Astrocyte of the spinal cord (primary cell): ENCODE measurements at regions not wholly inside any gene's neighbourhood (a gene's known extent, or its start where the extent isn't known, plus 50 kb on each side); places are given as distances from the start of the nearest gene placed in this dataset.

Source experiments
- DNase-seq: peaks from one replicate; pipeline ENCODE4 v3.0.0; 2011; ENCODE audit warnings: low read depth, low spot score
- H3K4me3 ChIP-seq: 2 replicates; pipeline ENCODE4 v1.5.1; 2011; ENCODE audit warnings: low read depth, mild to moderate bottlenecking, low read length, moderate library complexity
- in situ Hi-C: cut with HindIII; loops from 2 replicates; pipeline ENCODE4 v1.10.0; 2017; ENCODE audit warnings: low sequenced_read_pairs
- TF ChIP-seq, protein P1 (sequence below): IDR thresholded peaks from 2 replicates; pipeline ENCODE4 v1.5.1; 2012; ENCODE audit warnings: low read depth, mild to moderate bottlenecking, low read length, inconsistent platforms

- TF ChIP-seq, protein P1, sequence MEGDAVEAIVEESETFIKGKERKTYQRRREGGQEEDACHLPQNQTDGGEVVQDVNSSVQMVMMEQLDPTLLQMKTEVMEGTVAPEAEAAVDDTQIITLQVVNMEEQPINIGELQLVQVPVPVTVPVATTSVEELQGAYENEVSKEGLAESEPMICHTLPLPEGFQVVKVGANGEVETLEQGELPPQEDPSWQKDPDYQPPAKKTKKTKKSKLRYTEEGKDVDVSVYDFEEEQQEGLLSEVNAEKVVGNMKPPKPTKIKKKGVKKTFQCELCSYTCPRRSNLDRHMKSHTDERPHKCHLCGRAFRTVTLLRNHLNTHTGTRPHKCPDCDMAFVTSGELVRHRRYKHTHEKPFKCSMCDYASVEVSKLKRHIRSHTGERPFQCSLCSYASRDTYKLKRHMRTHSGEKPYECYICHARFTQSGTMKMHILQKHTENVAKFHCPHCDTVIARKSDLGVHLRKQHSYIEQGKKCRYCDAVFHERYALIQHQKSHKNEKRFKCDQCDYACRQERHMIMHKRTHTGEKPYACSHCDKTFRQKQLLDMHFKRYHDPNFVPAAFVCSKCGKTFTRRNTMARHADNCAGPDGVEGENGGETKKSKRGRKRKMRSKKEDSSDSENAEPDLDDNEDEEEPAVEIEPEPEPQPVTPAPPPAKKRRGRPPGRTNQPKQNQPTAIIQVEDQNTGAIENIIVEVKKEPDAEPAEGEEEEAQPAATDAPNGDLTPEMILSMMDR, result no peak
- no peak for DNase-seq
- in situ Hi-C loops, result no loop called here
- H3K4me3 ChIP-seq, result no peak overlapping the region
Observed at GRCh38 chr2:153557211-153557610, 78.6 kb upstream of the RPRM start.

DNA sequence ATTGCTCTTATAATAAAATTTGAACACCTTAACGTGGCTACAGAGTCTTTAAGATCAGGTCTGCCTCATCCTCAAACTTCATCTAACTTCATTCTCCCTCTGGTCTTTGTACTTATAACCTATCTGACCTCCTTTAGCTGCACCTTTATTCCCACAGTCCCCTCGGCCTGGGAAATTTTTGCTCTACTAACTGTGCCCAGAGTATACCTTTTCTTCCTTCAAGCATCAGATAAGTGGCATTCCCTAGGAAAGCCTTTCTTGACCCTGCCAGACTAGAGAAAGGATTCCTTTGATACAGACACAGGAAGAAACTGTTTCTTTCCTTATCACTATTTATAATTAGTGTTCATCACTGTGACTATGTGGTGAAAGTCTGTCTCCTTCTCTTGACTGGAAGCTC lies 79.2 kb upstream of the RPRM start:
- DNase-seq, result no peak
- TF ChIP-seq, protein P1, result no peak
- no peak overlapping the region for H3K4me3 ChIP-seq
- in situ Hi-C loops, result no loop called here

- TF ChIP-seq, protein P1, result no peak
- no peak for DNase-seq
- in situ Hi-C loops, result no loop called here
- no peak overlapping the region for H3K4me3 ChIP-seq
Observed at GRCh38 chr2:153558247-153558646, 79.7 kb upstream of the RPRM start.

GRCh38 chr2:153567367-153567766 lies 88.8 kb upstream of the RPRM start:
- DNase-seq, result no peak
- TF ChIP-seq, protein P1, result no peak
- H3K4me3 ChIP-seq, result no peak overlapping the region
- in situ Hi-C loops, result no loop called here

DNA sequence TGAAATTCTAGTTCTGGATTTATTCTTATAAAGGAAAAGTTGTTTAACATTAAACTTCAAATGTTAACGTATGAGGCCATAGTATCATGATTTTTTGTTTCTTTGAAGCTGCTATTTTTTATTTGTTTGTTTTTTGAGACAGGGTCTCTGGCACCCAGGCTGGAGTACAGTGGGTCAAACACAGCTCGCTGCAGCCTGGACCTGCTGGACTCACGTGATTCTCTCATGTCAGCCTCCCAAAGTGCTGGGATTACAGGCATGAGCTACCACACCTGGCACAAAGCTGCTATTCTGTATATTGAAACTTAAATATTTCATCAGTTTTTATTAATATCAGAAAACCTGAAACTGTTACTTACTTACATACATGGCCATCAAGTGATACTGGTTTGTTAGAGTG lies 89.5 kb upstream of the RPRM start:
- no peak for DNase-seq
- TF ChIP-seq, protein P1, result no peak
- H3K4me3 ChIP-seq, result no peak overlapping the region
- in situ Hi-C loops, result no loop called here

DNA sequence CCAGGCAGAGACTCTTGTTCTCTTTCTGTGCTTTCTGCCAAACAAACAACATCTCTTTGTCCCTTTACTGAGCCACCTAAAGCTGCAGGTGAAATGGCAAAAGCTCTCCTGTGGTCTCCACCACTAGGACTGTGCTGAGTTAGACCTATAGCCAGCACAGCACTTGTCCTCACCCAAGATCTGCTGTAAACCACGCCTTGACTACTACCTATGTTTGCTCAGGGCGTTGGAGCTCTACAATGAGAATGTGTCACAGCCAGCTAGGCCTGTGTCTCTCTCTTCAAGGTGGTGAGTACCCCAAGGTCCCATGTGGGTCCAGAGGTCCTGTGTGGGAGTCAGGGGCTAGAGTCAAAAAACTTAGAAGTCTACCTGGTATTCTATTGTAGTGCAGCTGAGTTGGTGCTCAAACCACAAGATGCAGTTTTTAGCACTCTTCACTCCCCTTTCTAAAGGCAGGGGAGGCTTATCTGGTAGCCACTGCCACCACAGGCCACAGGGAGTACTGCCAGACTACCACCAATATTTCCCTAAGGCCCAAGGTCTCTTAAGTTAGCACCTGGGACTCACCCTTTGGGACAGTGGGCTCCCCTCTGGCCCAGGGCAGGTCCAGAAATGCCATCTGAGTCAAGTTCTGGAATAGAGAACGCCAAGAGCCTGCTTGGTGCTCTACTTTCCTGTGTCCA lies 96.8 kb upstream of the RPRM start:
- DNase-seq, result no peak
- in situ Hi-C loops, result no loop called here
- TF ChIP-seq, protein P1, result no peak
- H3K4me3 ChIP-seq, result no peak overlapping the region

- TF ChIP-seq, protein P1, result no peak
- DNase-seq, result no peak
- H3K4me3 ChIP-seq, result no peak overlapping the region
- in situ Hi-C loops, result no loop called here
Observed at GRCh38 chr2:153584244-153584643, 105.7 kb upstream of the RPRM start.
